HCT116 (cell line): ENCODE measurements at regions not wholly inside any gene's neighbourhood (a gene's known extent, or its start where the extent isn't known, plus 50 kb on each side); places are given as distances from the start of the nearest gene placed in this dataset.

Source experiments
- ATAC-seq: fragments of 200-7000 bp; cut with Tn5 transposase; 2 replicates; pipeline ENCODE4 v1.9.1; 2020; ENCODE audit warnings: mild to moderate bottlenecking, moderate library complexity
- BruUV-seq: library from RNA; stranded (reverse); fragments of 400-500 nt; replicated peaks from 2 replicates; lab custom pipeline; 2021; lab: Mats Ljungman, UMichigan
- CTCF ChIA-PET: fragments of 300-600 bp; sonication (Branson Sonifier 250); formaldehyde crosslinking; loops from one replicate; lab custom pipeline; 2021; ENCODE audit warnings: antibody characterized with exemption; lab: Charles Lee
- POLR2A ChIA-PET: fragments of 300-600, 350-600 bp; sonication (Branson Sonifier 250); formaldehyde crosslinking; loops from one replicate; lab custom pipeline; 2021; ENCODE audit warnings: antibody characterized with exemption; lab: Charles Lee
- RAD21 ChIA-PET, 2 experiments: fragments of 300-600 bp; sonication (Branson Sonifier 250); formaldehyde crosslinking; loops; one replicate each; lab custom pipeline; 2023; ENCODE audit warnings: low total read pairs in 2 of 2; ENCODE audit not compliant: uncharacterized antibody in 2 of 2, unreplicated experiment in 2 of 2, low non-redundant PET in 1 of 2; lab: Charles Lee
- DNase-seq: peaks from one replicate; pipeline ENCODE4 v3.0.0-alpha.2; 2010; ENCODE audit warnings: low read depth, low spot score
- H2AFZ ChIP-seq: fragments of 200-600 bp; shearing (Covaris generic), sonication (generic); 2 replicates; pipeline ENCODE4 v1.6.1; 2017; ENCODE audit warnings: low read depth, mixed run types, mixed read lengths, antibody characterized with exemption, low read length; ENCODE audit not compliant: poor library complexity, severe bottlenecking
- H3K27ac ChIP-seq: 2 replicates; pipeline ENCODE4 v1.5.1; 2012; ENCODE audit warnings: low read depth, low read length
- H3K27me3 ChIP-seq: fragments of 200-600 bp; sonication (generic); 2 replicates; pipeline ENCODE4 v1.6.1; 2016; ENCODE audit warnings: mixed run types, low read length, mixed read lengths; ENCODE audit not compliant: insufficient read depth
- H3K36me3 ChIP-seq, 2 experiments: fragments of 200-500 bp in 1 of 2; fragments of 200-600 bp in 1 of 2; sonication (Bioruptor generic) in 1 of 2; sonication (generic) in 1 of 2; 2 replicates each; pipeline versions ENCODE4 v1.5.1 to v1.6.1; 2014 to 2016; ENCODE audit warnings: low read length in 2 of 2, inconsistent platforms in 1 of 2, mixed read lengths in 1 of 2, mixed run types in 1 of 2; ENCODE audit not compliant: insufficient read depth in 2 of 2, control insufficient read depth in 1 of 2
- H3K4me1 ChIP-seq, 2 experiments: fragments of 200-600 bp in 1 of 2; sonication (generic) in 1 of 2; 2 replicates each; pipeline versions ENCODE4 v1.5.1 to v1.6.1; 2012 to 2017; ENCODE audit warnings: low read length in 2 of 2, inconsistent platforms in 1 of 2, mild to moderate bottlenecking in 1 of 2, mixed read lengths in 1 of 2, mixed run types in 1 of 2, moderate library complexity in 1 of 2; ENCODE audit not compliant: insufficient read depth in 2 of 2, control insufficient read depth in 1 of 2
- H3K4me2 ChIP-seq: fragments of 200-600 bp; sonication (generic); 2 replicates; pipeline ENCODE4 v1.6.1; 2017; ENCODE audit warnings: mixed run types, low read length, mixed read lengths
- H3K4me3 ChIP-seq, 2 experiments: fragments of 200-600 bp in 1 of 2; sonication (generic) in 1 of 2; replicated peaks in 1 of 2; 2 replicates each; pipeline ENCODE4 v1.5.1; 2011 to 2016; ENCODE audit warnings: low read length in 2 of 2, control low read depth in 1 of 2, low read depth in 1 of 2, mild to moderate bottlenecking in 1 of 2, mixed read lengths in 1 of 2, mixed run types in 1 of 2
- H3K79me2 ChIP-seq: fragments of 200-600 bp; sonication (generic); 2 replicates; pipeline ENCODE4 v1.6.1; 2017; ENCODE audit warnings: mild to moderate bottlenecking, mixed run types, low read length, moderate library complexity, mixed read lengths; ENCODE audit not compliant: insufficient read depth
- H3K9ac ChIP-seq: fragments of 200-600 bp; sonication (generic); 2 replicates; pipeline ENCODE4 v1.6.1; 2016; ENCODE audit warnings: low read length, mixed read lengths
- H3K9me2 ChIP-seq: fragments of 200-600 bp; sonication (generic), shearing (Covaris generic); 2 replicates; pipeline ENCODE4 v1.6.1; 2017; ENCODE audit warnings: mixed run types, mild to moderate bottlenecking, moderate library complexity; ENCODE audit not compliant: insufficient read depth
- H3K9me3 ChIP-seq, 2 experiments: fragments of 200-500 bp in 1 of 2; fragments of 200-600 bp in 1 of 2; sonication (Bioruptor generic) in 1 of 2; sonication (generic) in 1 of 2; 2 replicates each; pipeline ENCODE4 v1.6.1; 2014 to 2017; ENCODE audit warnings: low read length in 2 of 2, mixed read lengths in 2 of 2, inconsistent platforms in 1 of 2, low read depth in 1 of 2, mild to moderate bottlenecking in 1 of 2, mixed run types in 1 of 2, moderate library complexity in 1 of 2; ENCODE audit not compliant: control insufficient read depth in 1 of 2, insufficient read depth in 1 of 2
- H4K20me1 ChIP-seq: fragments of 200-600 bp; sonication (generic), shearing (Covaris generic); 2 replicates; pipeline ENCODE4 v1.6.1; 2017; ENCODE audit warnings: mixed run types, mild to moderate bottlenecking, moderate library complexity; ENCODE audit not compliant: insufficient read depth
- EGR1 ChIP-seq: IDR thresholded peaks from 2 replicates; pipeline ENCODE4 v1.6.1; 2012; ENCODE audit warnings: low read depth
- ELF1 ChIP-seq: IDR thresholded peaks from 2 replicates; pipeline ENCODE4 v1.6.1; 2012; ENCODE audit warnings: low read depth, borderline replicate concordance
- EZH2 ChIP-seq: fragments of 200-600 bp; sonication (generic); IDR thresholded peaks from 2 replicates; pipeline ENCODE4 v1.6.1; 2017; ENCODE audit warnings: antibody characterized with exemption, mixed run types
- EZH2phosphoT487 ChIP-seq: fragments of 200-600 bp; IDR thresholded peaks from 2 replicates; pipeline ENCODE4 v1.6.1; 2018; ENCODE audit warnings: antibody characterized with exemption, borderline replicate concordance
- FOSL1 ChIP-seq: IDR thresholded peaks from 2 replicates; pipeline ENCODE4 v1.6.1; 2012; ENCODE audit warnings: low read depth
- POLR2A ChIP-seq: IDR thresholded peaks from 2 replicates; pipeline ENCODE4 v1.7.0; 2011; ENCODE audit warnings: borderline replicate concordance; ENCODE audit not compliant: insufficient read depth, insufficient read length; ENCODE audit errors: extremely low read depth
- REST ChIP-seq: IDR thresholded peaks from 2 replicates; pipeline ENCODE4 v1.6.1; 2012; ENCODE audit warnings: low read depth
- SIN3A ChIP-seq: IDR thresholded peaks from 2 replicates; pipeline ENCODE4 v1.6.1; 2012; ENCODE audit warnings: low read depth
- SP1 ChIP-seq: IDR thresholded peaks from 2 replicates; pipeline ENCODE4 v1.6.1; 2012; ENCODE audit warnings: low read depth
- ZNF274 ChIP-seq: fragments of 200-500 bp; sonication (Bioruptor generic); IDR thresholded peaks from 2 replicates; pipeline ENCODE4 v1.6.1; 2014; ENCODE audit warnings: mild to moderate bottlenecking, low read depth, low read length, inconsistent platforms
- intact Hi-C: fragments of 100-400 bp; cut with micrococcal nuclease; formaldehyde crosslinking; loops from 2 replicates; pipeline ENCODE4 v1.10.0; 2022
- TF ChIP-seq, protein P1 (sequence below): IDR thresholded peaks from 2 replicates; pipeline ENCODE4 v1.6.1; 2011; ENCODE audit warnings: mild to moderate bottlenecking, low read length, moderate library complexity; ENCODE audit not compliant: insufficient replicate concordance; ENCODE audit errors: extremely low read depth

DNA sequence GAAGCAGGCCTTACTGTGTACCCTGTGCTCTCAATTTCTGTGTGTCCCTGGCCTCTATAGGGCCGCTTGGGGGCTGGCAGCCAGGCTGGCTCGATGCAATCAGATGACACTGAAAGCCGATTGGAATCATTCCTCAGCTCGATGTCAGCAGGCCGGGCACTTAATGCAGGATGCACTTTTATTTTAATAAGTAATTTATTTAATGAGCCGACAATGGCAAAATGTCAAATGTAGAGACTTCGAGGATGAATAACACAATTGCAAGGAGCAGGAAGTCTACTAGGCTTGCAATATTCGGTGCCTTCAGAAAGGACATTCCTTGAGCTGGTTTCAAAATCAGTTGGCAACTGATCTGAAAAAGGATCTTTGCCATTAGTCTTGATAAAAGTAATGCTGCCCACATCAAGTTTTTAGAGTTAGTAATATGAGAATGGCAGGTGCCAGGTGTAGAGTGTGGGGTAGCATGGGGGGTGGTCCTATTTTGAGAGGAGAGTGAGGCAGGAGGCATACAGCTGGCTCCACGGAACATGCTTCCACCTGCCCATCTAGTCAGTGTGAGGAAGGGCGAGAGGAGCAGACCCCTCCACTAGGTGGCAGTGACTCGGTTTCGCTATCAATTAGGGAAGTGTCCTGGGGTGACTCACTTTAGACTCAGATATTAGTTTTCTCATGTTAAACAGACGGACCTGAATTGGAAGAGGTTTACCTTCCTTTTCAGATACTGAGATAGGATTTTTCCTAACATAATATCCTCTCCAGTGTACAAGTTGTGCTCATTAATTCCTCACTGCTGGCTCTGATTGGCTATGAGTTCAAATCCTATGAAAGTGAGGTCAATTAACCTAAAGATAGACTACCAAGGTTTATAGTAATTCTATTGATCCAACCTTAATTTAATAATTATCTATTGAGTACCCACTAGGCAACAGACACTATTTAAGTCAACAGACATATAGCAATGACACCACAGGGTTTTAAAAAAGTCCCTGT lies 80.9 kb downstream of the NABP1 start (continued):
- TF ChIP-seq, protein P1, sequence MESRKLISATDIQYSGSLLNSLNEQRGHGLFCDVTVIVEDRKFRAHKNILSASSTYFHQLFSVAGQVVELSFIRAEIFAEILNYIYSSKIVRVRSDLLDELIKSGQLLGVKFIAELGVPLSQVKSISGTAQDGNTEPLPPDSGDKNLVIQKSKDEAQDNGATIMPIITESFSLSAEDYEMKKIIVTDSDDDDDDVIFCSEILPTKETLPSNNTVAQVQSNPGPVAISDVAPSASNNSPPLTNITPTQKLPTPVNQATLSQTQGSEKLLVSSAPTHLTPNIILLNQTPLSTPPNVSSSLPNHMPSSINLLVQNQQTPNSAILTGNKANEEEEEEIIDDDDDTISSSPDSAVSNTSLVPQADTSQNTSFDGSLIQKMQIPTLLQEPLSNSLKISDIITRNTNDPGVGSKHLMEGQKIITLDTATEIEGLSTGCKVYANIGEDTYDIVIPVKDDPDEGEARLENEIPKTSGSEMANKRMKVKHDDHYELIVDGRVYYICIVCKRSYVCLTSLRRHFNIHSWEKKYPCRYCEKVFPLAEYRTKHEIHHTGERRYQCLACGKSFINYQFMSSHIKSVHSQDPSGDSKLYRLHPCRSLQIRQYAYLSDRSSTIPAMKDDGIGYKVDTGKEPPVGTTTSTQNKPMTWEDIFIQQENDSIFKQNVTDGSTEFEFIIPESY: no peak
- no peak for TF ChIP-seq EZH2
- TF ChIP-seq FOSL1: peak; percentile 64
- TF ChIP-seq POLR2A: peak; percentile 9
- no peak for TF ChIP-seq ZNF274
- TF ChIP-seq EGR1: no peak
- TF ChIP-seq ELF1: no peak; the same call in 1 of the 2 replicates

- no peak overlapping the region for H3K9ac ChIP-seq
- H3K27ac ChIP-seq: no peak overlapping the region
- no peaks in the 10 kb centered on the region for H3K27me3 ChIP-seq
- peaks cover 3 to 12% of the 10 kb centered on the region in 2 experiments; a peak in 3 of 4 replicates for H3K4me1 ChIP-seq
- no TSS peak for BruUV-seq
- H3K9me3 ChIP-seq: no peaks in the 10 kb centered on the region
- intact Hi-C loops: loop anchor here (2.0 kb wide), 1 partner anchor 403 kb away; no protein-coding TSS in a partner anchor
- no peaks in the 10 kb centered on the region for H3K9me2 ChIP-seq
- RAD21 ChIA-PET: interaction anchor here in 1 of 2 experiments (1.3 kb wide), 1 partner anchor 52 kb away, joined by 4 read pairs; no protein-coding TSS in a partner anchor
- H2AFZ ChIP-seq: peak overlapping the region; percentile 99
- POLR2A ChIA-PET: interaction anchor here (1.5 kb wide), 1 partner anchor 12 kb away, joined by 5 read pairs; no protein-coding TSS in a partner anchor
- H3K4me3 ChIP-seq: no peak overlapping the region
- no peaks in the 10 kb centered on the region for H4K20me1 ChIP-seq
- no peak for TF ChIP-seq EZH2phosphoT487
- TF ChIP-seq REST: no peak
- TF ChIP-seq SP1: no peak
- TF ChIP-seq POLR2A: no peak
- no peak for TF ChIP-seq SIN3A
- ATAC-seq (no peak), DNase-seq (no peak)
- H3K4me2 ChIP-seq: peak overlapping the region; percentile 87; the same call in 1 of the 2 replicates
- H3K79me2 ChIP-seq: no peaks in the 10 kb centered on the region
- CTCF ChIA-PET: interaction anchor here (2.4 to 3.1 kb wide), 2 partner anchors 11 to 403 kb away, joined by 15 to 28 read pairs; no protein-coding TSS in a partner anchor
- H3K36me3 ChIP-seq: no peaks in the 10 kb centered on the region
Observed at GRCh38 chr2:191759680-191760079, 81.7 kb downstream of the NABP1 start.
